Small intestine (tissue), 7 donors: ENCODE measurements at regions not wholly inside any gene's neighbourhood (a gene's known extent, or its start where the extent isn't known, plus 50 kb on each side); places are given as distances from the start of the nearest gene placed in this dataset.

ENCODE experiments used
- DNase-seq, 2 donors: peaks; one replicate each; pipeline versions ENCODE4 v3.0.0 to v3.0.0-alpha.2; 2013
- FAIRE-seq: peaks from 2 replicates; lab custom pipeline; 2012; peaks lifted over from hg19 to GRCh38; lab: Jason Lieb, UNC
- H3K27ac ChIP-seq, 3 donors: one replicate each; pipeline ENCODE4 v1.5.1; 2013; ENCODE audit warnings: low read length in 2 of 3, mild to moderate bottlenecking in 2 of 3, control low read depth in 1 of 3, inconsistent platforms in 1 of 3, low read depth in 1 of 3, moderate library complexity in 1 of 3
- H3K27me3 ChIP-seq, 3 donors: one replicate each; pipeline ENCODE4 v1.6.1; 2013; ENCODE audit warnings: low read length in 3 of 3, inconsistent platforms in 1 of 3; ENCODE audit not compliant: control insufficient read depth in 3 of 3, insufficient read depth in 3 of 3
- H3K36me3 ChIP-seq, 3 donors: one replicate each; pipeline ENCODE4 v1.6.1; 2013; ENCODE audit warnings: low read length in 3 of 3, inconsistent platforms in 1 of 3, low read depth in 1 of 3, mild to moderate bottlenecking in 1 of 3, moderate library complexity in 1 of 3; ENCODE audit not compliant: control insufficient read depth in 3 of 3, insufficient read depth in 2 of 3
- H3K4me1 ChIP-seq, 3 donors: one replicate each; pipeline ENCODE4 v1.6.1; 2013; ENCODE audit warnings: low read length in 2 of 3, inconsistent platforms in 1 of 3, low read depth in 1 of 3, mild to moderate bottlenecking in 1 of 3, moderate library complexity in 1 of 3; ENCODE audit not compliant: control insufficient read depth in 3 of 3, insufficient read depth in 2 of 3
- H3K4me3 ChIP-seq, 3 donors: one replicate each; pipeline ENCODE4 v1.5.1; 2013; ENCODE audit warnings: low read length in 3 of 3, control low read depth in 1 of 3, inconsistent platforms in 1 of 3, low read depth in 1 of 3, mild to moderate bottlenecking in 1 of 3, moderate library complexity in 1 of 3
- H3K9me3 ChIP-seq, 2 donors: one replicate each; pipeline ENCODE4 v1.6.1; 2013; ENCODE audit warnings: low read depth in 1 of 2, low read length in 1 of 2; ENCODE audit not compliant: control insufficient read depth in 2 of 2, insufficient read depth in 1 of 2
- WGBS, 3 donors: extraction: QIAGEN DNeasy Blood & Tissue Kit; methylation state at CpG; one replicate each; pipeline ENCODE4 v1.1.7; 2013; 5-methylcytosine and 5-hydroxymethylcytosine counted together
- donor health status: healthy with polysubstance abuse.
- donor health status: control.
- donor health status: control.
- donor health status: Bipolar disorder and iron deficiency.
- donor health status: healthy.

DNA sequence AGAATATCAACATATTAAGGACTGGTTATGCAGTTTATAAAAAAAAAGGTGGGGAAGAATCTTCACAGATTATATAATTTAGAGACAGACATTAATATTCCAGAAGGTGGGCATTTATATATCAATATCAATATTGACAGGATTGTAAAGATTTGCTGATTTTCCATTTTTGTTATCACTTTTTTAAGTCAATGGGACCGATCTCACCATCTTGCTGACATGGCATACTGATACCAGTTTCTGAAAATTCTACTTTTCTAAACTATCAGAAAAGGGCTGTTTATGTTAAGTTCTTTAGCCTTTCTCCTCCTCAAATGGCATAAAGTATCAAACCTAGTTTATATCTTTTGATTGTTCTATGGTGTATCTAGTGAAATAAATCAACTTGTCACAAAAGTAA is 344.1 kb upstream of the SOX5 start:
- peaks cover 0 to 4% of the 10 kb centered on the region in 2 donors for H3K9me3 ChIP-seq
- H3K27ac ChIP-seq: no peak overlapping the region
- no peak for FAIRE-seq
- no peaks in the 10 kb centered on the region for H3K36me3 ChIP-seq
- H3K4me1 ChIP-seq: no peaks in the 10 kb centered on the region
- H3K4me3 ChIP-seq: no peak overlapping the region
- DNase-seq: no peak
- 17 to 66% (median 49%) methylated on average over 1 of the region's 1 CpG for WGBS, 3 donors
- no peaks in the 10 kb centered on the region for H3K27me3 ChIP-seq

DNA sequence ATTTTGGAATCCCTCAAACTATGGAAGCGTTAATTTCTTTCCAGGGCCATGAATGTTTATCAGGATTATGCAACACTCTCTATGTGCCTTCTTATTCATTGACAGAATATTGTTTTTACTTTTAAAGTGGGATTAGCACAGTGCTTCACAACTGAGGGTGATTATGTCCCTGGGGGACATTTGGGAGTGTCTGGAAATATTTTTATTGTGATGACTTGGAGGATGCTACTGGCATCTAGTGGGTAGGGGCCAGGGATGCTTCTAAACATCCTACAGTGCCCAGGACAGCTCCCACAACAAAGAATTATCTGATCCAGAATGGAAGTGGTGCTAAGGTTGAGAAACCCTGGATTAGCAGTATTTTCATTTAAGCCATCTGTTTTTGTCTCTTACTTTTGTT is 338.5 kb upstream of the SOX5 start:
- Histone ChIP-seq H3K4me1 (no peaks in the 10 kb centered on the region), H3K4me3 (no peak overlapping the region), H3K36me3 (no peaks in the 10 kb centered on the region), H3K9me3 (peaks cover 0 to 4% of the 10 kb centered on the region in 2 donors), H3K27me3 (no peaks in the 10 kb centered on the region), H3K27ac (no peak overlapping the region)
- DNase-seq (no peak), FAIRE-seq (no peak)
- 82 to 94% (median 84%) methylated on average over 1 of the region's 1 CpG for WGBS, 3 donors

- 85 to 91% (median 87%) methylated on average over 3 of the region's 3 CpGs for WGBS, 3 donors
- H3K4me1 ChIP-seq: no peaks in the 10 kb centered on the region
- no peak overlapping the region for H3K27ac ChIP-seq
- H3K4me3 ChIP-seq: no peak overlapping the region
- FAIRE-seq: no peak
- peaks cover 0 to 4% of the 10 kb centered on the region in 2 donors for H3K9me3 ChIP-seq
- no peak for DNase-seq
- no peaks in the 10 kb centered on the region for H3K27me3 ChIP-seq
- no peaks in the 10 kb centered on the region for H3K36me3 ChIP-seq
Measured at GRCh38 chr12:24285448-24285847, 336.0 kb upstream of the SOX5 start.

DNA sequence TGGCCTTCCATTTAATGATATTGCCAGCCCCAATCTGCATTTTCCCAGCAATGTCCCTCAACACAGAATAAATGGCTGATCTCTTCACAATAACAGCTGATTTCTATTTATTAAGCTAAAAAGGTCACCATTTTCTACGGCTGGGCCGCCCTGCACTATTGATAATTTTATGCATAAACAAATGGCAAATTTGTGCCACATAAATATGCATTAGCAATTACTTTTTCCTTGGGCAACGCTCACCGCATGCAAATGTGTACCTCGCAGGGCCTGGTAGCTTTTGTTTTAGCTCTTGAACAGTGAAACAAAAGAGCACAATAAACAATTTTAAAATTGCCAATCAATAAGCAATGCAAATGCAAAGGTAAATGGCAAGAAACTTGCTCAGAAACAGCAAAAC is 331.9 kb upstream of the SOX5 start:
- Histone ChIP-seq H3K9me3 (no peaks in the 10 kb centered on the region), H3K36me3 (no peaks in the 10 kb centered on the region), H3K27me3 (no peaks in the 10 kb centered on the region), H3K4me3 (no peak overlapping the region), H3K4me1 (no peaks in the 10 kb centered on the region), H3K27ac (no peak overlapping the region)
- DNase-seq (no peak), FAIRE-seq (no peak)
- WGBS, 3 donors: 80 to 91% (median 89%) methylated on average over 5 of the region's 5 CpGs

DNA sequence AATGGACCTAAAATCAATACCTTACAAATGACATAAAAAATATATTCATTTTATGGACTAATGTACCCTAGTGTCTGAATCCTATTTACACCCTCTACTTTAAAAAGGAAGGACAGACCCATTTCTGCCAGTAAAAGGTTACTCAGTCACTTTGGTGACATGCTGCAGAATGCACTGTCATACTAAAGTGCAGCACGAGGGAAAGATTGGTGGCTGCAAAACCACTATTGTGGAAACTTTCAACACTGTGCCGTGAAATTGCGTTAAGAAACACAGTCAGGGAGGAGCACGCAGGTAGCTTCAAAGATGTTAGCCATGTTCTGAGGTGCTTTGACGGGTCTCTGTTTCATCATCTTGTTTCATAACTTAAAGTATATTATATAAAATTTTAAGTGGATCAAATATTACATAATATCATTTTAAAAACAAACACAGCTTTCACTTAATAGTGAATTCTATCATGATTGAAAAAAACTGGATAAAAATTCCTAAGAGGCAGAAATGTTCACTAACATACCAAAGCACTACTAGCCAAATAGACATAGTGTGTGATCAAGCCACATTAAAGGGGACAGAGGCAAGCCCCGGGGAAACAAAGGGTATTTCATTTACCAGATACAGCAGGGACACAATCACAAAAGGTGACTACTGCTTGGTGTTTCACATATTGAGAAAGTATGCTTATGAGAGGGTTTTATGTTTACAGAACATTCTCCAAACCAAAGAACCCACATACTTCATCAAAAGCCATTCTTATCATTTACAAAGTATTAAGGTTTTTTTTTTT is 330.8 kb upstream of the SOX5 start:
- WGBS, 3 donors: 46 to 57% (median 57%) methylated on average over 6 of the region's 6 CpGs
- no peaks in the 10 kb centered on the region for H3K4me1 ChIP-seq
- H3K36me3 ChIP-seq: no peaks in the 10 kb centered on the region
- no peak for DNase-seq
- H3K9me3 ChIP-seq: no peaks in the 10 kb centered on the region
- H3K27me3 ChIP-seq: no peaks in the 10 kb centered on the region
- H3K27ac ChIP-seq: no peak overlapping the region
- no peak overlapping the region for H3K4me3 ChIP-seq
- no peak for FAIRE-seq

DNA sequence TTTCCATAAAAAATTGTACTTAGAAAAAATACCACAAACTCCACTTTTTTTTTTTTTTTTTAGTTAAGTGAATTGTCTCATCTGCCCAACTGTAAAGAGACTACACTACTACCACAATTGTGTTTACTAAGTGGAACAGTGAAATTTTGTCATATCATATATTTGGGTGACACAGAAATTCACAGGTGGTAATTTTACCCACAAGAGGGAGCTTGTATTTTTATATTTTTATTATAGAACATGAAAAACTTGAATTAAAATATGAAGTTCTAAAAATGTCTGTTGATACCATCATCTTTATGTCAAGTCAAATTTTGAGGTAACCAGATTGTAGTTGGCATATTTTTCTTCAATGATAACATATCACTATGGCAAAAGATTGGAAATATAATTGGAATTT is 329.4 kb upstream of the SOX5 start:
- DNase-seq (no peak), FAIRE-seq (no peak)
- Histone ChIP-seq H3K9me3 (no peaks in the 10 kb centered on the region), H3K4me1 (no peaks in the 10 kb centered on the region), H3K27ac (no peak overlapping the region), H3K36me3 (no peaks in the 10 kb centered on the region), H3K27me3 (no peaks in the 10 kb centered on the region), H3K4me3 (no peak overlapping the region)

GRCh38 chr12:24270965-24271364 is 321.5 kb upstream of the SOX5 start:
- WGBS, 3 donors: 80 to 83% (median 82%) methylated on average over 2 of the region's 2 CpGs
- FAIRE-seq (no peak), DNase-seq (no peak)
- H3K4me1 ChIP-seq: no peaks in the 10 kb centered on the region
- no peaks in the 10 kb centered on the region for H3K36me3 ChIP-seq
- no peaks in the 10 kb centered on the region for H3K9me3 ChIP-seq
- H3K4me3 ChIP-seq: no peak overlapping the region
- H3K27ac ChIP-seq: no peak overlapping the region
- H3K27me3 ChIP-seq: no peaks in the 10 kb centered on the region

GRCh38 chr12:24270464-24270863 is 321.0 kb upstream of the SOX5 start:
- H3K27ac ChIP-seq: no peak overlapping the region
- H3K27me3 ChIP-seq: no peaks in the 10 kb centered on the region
- no peaks in the 10 kb centered on the region for H3K36me3 ChIP-seq
- H3K4me1 ChIP-seq: no peaks in the 10 kb centered on the region
- WGBS, 3 donors: 41 to 71% (median 52%) methylated on average over 1 of the region's 1 CpG
- DNase-seq (no peak), FAIRE-seq (no peak)
- H3K4me3 ChIP-seq: no peak overlapping the region
- H3K9me3 ChIP-seq: no peaks in the 10 kb centered on the region

GRCh38 chr12:24268663-24269186 is 319.3 kb upstream of the SOX5 start:
- 59 to 88% (median 65%) methylated on average over 1 of the region's 1 CpG for WGBS, 3 donors
- no peak overlapping the region for H3K27ac ChIP-seq

More at GRCh38 chr12:24268663-24269186, 319.3 kb upstream of the SOX5 start:
- no peaks in the 10 kb centered on the region for H3K9me3 ChIP-seq
- DNase-seq (no peak), FAIRE-seq (no peak)
- no peaks in the 10 kb centered on the region for H3K27me3 ChIP-seq
- H3K4me3 ChIP-seq: no peak overlapping the region
- no peaks in the 10 kb centered on the region for H3K36me3 ChIP-seq
- no peaks in the 10 kb centered on the region for H3K4me1 ChIP-seq
